Lung microvascular endothelial cell (primary cell): ENCODE measurements at regions not wholly inside any gene's neighbourhood (a gene's known extent, or its start where the extent isn't known, plus 50 kb on each side); places are given as distances from the start of the nearest gene placed in this dataset.

Source experiments
- DNase-seq, 2 donors: peaks; one replicate each; pipeline versions ENCODE4 v3.0.0 to v3.0.0-alpha.2; 2010; ENCODE audit warnings: low read depth in 2 of 2

DNA sequence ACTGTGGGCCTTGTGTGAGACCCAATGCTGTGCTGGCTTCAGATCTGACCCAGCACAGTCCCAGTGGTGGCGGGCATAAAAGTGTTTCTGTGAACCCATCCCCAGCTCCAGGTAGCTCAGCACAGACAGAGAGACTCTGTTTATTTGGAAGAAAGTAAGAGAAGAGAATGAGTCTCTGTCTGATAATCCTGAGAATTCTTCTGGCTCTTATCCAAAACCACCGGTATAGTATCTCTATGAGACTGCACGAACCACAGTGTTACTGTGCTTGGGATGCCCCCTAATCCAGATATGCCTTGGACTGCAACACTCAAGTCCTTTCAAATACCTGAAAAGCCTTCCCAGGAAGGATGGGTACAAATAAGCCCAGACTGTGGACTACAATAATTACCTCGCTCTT is 1660.8 kb upstream of the ACO1 start:
- no peak for DNase-seq

DNA sequence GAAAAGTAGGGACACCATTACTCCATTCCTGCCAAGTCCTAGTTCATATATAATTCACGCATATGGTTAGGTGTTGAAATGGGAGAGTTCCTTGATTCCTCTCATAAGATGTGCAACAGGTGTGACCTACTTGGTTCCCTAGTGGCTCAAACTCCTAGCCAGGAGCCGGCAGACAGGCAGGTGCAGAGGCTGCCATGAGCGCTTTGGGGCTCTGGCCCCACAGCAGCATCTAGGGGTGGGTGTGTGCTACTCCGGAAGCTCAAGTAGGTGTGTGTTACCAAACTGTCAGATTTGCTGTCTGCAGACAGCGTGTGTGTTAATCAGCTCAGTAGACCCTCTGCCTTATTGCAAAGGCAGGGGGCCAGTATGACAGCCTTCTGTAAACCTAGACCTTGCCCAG is 1652.4 kb upstream of the ACO1 start:
- DNase-seq = no peak

DNA sequence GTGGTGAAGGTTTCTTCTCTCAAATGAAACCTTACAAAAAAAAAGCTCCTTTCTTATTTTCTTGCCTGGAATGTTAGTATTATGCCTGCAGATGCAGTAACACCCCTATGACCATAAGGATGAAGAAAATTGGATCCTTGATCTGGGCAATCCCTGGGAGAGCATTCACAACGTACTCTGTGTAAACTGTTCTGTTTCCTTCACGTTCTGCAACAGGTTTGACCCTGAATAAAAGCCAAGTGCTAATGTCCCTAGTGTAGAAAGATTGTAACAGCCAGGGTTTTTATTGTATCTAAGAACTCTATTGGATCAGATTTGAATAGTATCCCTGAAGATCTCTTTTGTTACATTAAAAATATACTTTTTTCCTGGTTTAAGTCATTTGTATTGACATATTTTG is 1639.6 kb upstream of the ACO1 start:
- DNase-seq = no peak

DNA sequence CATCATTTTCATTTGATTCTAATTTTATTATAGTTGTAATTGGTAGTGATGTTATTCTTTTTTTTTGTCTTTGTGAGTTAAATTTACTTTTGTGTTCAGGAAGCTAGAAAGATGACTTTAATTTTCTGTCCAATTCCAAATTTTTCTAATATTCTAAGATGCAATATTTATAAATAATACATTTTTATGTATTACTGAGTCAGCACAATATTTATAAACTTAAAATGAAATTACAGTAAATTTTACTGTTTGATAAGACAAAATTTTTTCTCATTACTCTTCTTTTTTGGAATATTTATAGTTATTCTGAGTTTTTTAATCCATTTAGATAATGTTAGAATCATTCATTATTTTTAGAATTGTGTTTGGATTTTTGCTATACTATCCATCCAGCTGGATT is 1637.9 kb upstream of the ACO1 start:
- DNase-seq = no peak

DNA sequence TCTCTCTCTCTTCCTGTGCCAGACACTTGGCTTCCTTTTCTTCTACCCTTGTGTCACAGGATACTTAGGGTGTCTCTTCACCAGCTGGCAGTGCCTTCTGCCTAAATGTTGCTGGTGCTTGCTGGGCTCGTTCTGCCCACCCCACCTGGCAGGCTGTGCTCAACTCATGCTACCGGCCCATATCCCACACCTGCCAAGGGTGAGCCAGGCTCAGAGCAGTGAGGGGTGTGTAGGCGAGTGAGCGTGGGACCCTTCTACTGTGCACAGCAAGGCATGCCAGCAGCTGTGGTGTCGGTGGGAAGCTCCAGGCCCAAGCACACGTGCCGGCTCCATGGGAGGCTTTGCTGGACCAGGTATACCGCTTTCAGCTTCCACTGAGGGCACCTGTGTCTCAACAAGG is 1626.7 kb upstream of the ACO1 start:
- no peak for DNase-seq

DNA sequence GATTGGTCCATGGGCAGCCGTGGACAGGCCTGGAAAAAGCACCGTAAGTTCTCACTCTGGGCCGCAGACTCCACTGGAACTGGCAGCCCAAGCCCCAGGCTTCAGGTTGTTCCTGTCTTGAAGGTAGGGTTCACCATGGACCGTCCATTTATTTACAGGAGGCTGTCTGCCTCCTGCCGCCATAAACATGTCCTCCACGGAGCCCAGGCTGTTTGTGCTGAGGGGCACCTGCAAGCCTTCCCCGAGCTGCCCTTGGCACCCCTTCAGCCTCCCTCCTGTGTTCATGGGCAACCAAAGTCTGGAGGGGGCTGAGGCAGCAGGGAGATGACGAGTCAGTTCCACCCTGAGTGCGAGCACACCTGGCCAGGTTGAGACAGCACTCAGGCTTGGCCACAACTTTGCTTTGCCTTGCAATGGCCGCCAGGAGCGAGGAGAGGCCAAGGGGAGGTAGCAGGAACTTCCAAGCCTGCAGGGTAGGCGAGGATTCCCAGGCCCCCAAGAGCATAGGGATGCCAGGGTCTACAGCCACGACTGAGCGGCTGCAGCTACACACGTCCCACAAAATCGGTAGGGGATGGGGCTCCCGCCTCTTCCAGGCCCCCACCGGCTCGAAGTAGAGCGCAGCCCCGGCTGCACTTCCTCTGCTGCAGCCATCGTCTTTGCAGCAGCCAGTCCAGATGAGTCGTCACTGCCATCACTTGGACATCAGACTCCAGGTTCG is 1625.6 kb upstream of the ACO1 start:
- DNase-seq = no peak

DNA sequence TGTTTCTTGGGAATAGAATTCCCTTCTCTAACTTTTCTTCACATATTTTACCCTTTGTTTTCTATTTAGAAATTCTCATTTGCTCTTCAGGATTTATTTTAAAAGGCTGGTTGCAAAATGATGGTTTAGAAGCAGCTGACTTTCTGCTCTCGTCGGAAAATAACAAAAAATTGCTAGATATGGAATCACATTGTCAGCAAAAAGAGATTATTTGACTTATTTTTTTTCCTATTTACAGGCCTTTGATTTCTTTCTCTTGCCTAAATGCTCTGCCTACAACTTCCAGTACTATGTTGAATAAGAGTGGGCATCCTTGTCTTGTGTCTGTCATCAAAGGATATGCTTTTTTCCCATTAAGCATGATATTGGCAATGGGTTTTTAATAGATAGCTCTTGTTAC is 1619.1 kb upstream of the ACO1 start:
- DNase-seq = no peak

DNA sequence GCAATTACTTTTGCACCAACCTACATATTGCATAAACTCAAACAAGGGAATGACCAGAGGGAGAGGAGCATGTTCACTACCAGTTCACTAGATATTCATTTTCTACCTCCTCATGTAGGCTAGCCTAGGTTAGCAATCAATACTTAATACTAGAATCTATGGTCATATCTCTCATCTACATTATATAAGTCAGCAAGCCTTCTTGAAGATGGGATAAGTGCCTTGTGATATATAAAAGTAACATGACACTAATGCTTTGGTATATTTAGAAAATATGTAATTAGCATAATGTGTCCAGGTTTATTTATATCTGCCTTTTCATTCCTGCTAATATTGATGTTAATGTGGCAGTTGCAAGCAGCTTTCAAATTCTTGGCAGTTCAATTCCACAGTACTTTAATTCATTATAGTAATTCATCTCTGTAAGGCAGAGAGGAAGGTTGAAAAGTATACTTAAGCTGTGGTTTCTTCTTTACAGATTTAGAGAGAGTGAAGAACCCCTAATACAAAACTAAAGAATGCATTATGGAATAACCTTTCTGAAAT is 1613.2 kb upstream of the ACO1 start:
- DNase-seq = no peak

DNA sequence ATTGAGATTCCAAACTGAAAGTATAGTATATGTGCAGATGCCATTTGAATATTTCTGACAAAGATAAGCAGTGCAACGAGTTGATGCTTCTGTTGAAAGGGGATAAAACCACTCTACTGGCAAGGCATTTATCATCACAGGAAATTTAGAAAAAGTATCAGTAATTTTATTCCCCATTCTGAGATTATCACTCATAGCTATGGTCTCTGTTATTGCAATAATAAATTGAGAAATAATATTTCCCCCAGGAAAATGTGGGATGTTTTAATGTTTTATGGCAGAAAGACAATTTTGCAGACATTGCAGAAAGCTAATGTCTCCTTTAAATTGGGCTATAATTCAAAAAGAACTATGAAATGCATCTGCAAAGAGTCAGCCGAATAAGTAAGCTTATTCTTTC is 1612.7 kb upstream of the ACO1 start:
- no peak for DNase-seq

DNA sequence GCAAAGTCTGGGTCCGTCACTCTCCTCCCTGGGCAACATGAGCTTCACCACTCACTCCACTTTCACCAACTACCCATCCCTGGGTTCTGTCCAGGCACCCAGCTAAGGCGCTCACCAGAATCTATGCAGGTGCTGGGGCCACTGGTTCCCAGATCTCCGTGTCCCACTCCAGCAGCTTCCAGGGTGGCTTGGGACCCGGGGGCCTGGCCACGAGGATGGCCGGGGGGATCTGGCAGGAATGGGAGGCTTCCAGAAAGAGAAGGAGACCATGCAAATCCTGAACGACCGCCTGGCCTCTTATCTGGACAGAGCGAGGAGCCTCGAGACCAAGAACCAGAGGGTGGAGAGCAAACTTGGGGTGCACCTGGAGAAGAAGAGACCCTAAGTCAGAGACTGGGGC is 1611.0 kb upstream of the ACO1 start:
- DNase-seq = no peak

DNA sequence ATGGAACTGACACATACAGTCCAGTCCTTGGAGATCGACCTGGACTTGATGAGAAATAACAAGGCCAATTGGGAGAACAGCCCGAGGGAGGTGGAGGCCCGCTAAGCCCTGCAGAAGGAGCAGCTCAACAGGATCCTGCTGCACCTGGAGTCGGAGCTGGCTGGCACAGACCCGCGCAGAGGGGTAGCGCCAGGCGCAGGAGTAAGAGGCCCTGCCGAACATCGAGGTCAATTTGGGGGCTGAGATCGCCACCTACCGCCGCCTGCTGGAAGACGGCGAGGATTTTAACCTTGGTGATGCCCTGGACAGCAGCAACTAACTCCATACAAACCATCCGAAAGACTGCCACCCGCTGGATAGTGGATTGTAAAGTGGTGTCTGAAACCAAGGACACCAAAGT is 1610.1 kb upstream of the ACO1 start:
- DNase-seq = no peak

DNA sequence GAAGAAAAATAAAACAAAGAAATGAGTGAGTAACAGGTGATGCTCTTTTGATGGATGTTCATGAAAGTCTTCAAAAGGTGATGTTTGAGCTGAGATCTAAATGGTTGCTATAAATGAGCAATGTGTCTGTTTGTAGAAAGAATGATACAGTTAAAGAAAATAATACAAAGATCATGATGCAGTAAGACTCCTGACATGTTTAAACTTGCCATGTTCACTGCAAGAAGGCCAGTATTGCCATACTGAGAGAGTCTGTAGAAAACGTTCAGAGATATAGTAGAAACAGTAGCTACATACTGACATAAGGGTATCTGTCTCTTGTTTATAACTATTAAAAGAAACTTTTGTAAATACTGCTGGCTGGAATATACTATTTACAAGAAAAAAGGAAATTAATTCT is 1609.2 kb upstream of the ACO1 start:
- DNase-seq = no peak

DNA sequence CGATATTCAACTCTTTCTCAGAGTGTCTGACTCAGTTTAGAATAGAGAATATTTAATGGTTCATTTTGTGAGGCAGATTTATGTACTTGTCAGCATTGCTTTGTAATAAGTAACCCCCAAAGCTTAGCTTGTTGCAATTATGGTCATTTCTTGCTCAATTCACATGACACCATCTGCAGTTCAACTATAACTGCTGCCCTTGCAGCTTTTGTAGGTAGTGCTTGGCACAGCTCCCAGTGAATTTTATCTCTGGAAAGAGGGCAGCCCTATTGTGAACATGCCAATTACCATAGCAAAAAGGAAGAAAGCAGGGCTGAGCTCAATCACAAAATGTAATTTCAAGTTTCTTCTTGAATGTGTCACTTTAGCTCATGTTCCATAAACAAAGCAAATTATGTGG is 1587.7 kb upstream of the ACO1 start:
- DNase-seq = no peak

DNA sequence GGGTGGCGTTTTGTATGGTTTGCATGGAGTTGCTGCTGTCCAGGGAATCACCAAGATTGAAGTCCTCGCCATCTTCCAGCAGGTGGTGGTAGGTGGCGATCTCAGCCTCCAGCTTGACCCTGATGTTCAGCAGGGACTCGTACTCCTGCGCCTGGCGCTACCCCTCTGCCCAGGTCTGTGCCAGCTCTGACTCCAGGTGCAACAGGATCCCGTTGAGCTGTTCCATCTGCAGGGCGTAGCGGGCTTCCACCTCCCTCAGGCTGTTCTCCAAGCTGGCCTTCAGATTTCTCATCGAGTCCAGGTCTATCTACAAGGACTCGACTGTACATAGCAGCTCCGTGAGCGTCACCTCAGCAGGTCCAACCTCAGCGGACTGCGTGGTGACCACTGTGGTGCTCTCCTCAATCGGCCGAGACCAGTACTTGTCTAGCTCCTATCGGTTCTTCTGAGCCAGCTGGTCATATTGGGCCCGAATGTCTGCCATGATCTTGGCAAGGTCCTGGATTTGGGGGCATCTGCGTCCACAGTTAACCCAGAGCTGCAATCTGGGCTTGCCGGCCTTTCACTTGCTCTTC is 1584.8 kb upstream of the ACO1 start:
- peak in 1 of 2 donors; percentile 0 for DNase-seq

DNA sequence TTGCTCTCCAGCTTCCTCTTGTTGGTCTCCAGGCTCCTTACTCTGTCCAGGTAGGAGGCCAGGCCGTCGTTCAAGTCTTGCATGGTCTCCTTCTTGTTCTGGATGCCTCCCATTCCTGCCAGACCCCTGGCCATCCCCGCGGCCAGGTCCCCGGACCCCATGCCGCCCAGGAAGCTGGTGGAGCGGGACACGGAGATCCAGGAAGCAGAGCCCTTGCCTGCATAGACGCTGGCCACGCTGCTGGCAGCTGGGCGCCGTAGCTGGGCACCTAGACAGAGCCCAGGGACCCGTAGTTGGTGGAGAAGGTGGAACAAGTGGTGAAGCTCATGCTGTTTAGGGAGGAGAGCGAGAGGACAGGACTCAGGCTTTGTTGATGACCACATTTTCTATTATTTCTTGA is 1584.0 kb upstream of the ACO1 start:
- DNase-seq = no peak

DNA sequence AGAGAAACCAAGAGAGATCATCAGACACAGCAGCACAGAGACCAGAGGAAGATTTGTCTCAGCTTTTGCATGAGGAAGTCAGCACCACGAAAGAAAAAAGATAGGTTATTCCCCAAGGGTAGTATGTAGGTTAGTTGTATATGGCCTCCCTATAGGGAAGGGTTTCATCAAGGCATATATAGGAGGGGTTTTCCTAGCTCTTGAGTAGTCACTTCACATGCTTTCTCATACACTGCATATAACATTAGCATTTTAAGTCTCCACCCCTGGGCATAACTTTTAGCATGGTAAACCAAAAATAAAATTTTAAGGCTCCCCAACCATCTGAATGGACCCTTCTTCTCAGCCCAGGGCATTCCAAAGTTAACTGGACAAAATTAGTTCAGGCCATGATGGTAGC is 1571.6 kb upstream of the ACO1 start:
- no peak for DNase-seq

DNA sequence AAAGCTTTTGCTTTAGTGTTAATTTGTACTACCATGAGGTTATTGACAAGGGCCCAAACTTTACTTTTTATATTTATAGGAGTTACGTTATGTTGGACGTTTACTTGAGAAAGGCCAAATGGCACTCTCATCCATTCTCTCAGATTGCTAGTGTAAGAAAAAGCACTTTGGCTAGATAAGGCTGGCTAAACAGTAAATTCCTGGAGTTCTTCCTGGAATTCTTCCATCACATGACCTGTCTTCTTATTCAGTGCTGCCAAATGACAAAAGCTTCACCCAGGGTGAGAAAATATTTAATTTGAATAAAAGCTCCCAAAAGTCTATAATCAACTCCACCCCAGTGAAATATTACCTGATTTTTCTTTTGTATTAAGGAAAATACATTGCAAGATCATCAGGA is 1568.9 kb upstream of the ACO1 start:
- DNase-seq = no peak

DNA sequence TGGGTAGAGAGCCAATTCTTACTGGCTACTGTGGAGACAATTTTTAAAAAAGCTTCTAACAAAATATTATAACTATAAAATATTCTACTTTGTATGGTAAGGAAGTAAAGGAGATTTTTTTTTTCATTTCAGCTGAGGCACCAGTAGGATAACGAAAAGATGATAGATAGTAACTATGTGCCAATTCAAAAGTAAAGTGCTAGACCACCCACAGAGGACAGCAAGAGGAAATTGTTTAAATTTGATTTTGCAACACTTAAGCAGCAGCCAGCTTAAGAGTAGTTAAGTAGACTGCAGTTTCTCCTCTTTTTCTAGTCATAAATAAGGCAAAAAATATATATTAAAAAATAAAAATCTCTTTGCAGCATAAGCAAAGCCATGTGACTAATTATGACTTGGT is 1539.3 kb upstream of the ACO1 start:
- no peak for DNase-seq

DNA sequence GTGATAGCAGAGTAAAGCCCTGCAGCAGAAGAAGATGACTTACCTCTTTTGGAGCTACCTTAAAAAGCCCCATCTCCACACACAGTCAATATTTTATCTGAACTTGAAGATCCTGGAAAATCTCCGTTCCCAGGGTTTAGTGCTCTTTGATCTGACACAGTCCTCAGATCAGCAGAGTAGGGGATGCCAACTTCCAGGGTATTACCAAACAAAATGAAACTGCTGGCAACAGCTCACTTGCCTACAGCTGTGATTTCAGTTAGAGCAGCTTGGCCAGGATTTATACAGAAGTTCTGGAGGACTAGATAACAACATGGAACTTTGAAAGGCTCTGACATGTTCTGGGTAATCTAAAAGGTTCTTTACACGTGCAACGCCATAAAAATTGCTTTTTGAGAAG is 1537.8 kb upstream of the ACO1 start:
- DNase-seq = no peak

DNA sequence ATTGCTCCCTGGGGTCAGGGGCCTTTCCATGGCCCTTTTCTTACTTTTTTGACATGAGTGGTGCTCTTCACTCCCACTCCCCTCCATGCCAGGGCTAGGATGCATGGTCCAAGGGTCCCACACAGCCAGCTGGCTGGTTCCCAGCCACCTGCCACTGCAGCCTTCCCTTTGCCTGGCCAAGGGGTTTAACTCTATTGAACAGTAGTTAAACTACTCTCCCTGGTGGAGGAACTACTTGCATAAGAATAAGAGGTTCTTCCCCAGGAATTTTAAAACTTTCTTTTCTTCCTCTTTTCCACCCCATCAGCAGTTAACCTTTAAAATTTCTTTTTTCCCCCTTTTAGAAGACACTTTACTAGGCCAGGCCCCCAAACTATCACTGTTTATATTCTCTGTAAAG is 1532.8 kb upstream of the ACO1 start:
- no peak for DNase-seq

DNA sequence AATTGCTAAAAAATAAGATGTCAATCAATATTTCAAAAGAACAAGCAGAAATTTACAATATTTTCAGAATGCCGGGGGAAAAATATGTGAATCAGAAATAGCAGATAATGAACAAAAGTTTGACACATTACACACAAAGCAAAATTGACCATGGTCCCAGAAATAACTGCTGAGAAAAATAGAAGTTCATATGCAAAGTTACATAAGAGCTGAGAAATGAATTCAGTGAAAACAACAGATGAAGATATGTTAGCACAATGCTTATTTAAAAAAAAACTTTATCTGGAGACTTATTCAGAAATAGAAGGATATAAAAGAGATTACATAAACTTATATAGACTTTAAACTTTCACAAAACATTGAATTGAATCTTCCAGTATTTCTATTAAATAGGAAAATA is 1483.7 kb upstream of the ACO1 start:
- DNase-seq = no peak

DNA sequence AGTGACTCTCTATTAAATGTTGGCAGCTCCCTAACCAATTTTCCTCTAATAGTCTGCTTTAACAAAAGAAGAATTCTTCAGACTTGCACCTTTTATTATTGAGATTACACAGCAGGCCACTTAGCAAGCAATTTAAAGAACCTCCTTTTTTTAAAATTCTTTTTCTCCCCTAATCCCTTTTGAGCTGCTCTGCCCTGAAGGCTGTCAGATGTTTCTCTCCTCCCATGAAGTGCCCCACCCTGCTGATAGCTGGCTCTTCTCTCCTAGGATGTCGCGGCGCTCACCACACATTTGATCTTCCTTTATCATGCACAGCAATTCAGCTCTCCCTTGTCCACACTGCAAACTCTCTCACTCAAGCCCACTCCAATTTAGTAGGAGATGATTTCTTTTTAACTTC is 1471.1 kb upstream of the ACO1 start:
- no peak for DNase-seq

DNA sequence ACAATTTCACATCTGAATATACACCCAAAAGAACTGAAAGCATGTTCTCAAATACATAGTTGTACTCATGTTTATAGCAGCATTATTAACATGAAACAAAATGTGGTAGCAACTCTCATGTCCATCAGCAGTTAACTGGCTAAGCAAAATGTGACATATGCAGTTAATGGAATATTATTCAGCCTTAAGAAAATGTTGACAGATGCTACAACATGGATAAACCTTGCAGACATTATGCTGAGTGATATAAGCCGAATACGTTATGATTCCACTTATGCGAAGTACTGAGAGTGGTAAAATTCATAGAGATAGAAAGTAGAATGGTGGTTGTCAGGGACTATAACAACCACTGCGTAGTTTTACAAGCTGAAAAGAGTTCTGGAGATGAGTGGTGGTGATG is 1469.0 kb upstream of the ACO1 start:
- DNase-seq = no peak

DNA sequence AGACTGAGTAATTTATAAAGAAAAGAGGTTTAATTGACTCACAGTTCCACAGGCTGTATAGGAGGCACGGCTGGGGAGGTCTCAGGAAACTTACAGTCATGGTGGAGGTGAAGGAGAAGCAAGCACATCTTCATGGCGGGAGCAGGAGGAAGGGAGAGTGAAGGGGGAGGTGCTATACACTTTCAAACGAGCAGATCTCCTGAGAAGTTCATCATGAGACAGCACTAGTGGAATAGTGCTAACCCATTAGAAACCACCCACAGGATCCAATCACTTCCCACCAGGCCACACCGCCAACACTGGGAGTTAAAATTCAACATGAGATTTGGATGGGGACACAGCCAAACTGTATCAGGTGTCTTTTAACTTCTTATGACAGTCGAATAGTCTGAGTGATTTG is 1459.3 kb upstream of the ACO1 start:
- no peak for DNase-seq
